ENCODE measurements at regions not wholly inside any gene's neighbourhood (a gene's known extent, or its start where the extent isn't known, plus 50 kb on each side); places are given as distances from the start of the nearest gene placed in this dataset.

DNA sequence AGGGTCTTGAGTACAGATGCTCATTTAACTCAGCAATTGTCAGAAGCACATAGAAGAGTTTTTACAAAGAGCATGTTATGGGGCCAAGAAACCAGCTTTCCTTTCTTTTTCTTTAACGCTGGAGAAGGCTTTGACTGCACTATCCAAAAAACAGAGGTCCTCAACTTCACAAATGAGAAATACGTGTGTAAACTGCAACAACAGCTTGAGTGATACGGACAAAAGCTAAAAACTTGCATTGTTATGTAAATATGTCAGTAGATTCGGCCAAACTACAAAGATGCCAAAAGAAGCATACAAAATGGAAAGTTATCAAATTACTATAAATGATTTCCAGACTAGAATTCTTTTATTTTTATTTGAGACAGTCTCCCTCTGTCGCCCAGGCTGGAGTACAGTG lies 62.4 kb upstream of the C10orf90 start:
- H3K27ac Mint-ChIP-seq: no peak overlapping the region
- Histone ChIP-seq H3K4me1 (ENCODE audit: control insufficient read depth, insufficient read depth, low read length) (peaks cover 4% of the 10 kb centered on the region), H3K4me3 (ENCODE audit: low read length) (no peak overlapping the region), H3K27me3 (ENCODE audit: control insufficient read depth, insufficient read depth, low read length, poor library complexity, severe bottlenecking) (no peaks in the 10 kb centered on the region), H3K27ac (ENCODE audit: low read depth, low read length) (no peak overlapping the region), H3K9ac (ENCODE audit: extremely low read depth, low read length, poor library complexity, severe bottlenecking) (no peak overlapping the region), H3K9me3 (ENCODE audit: control insufficient read depth, low read length) (peaks cover 10% of the 10 kb centered on the region), H3K36me3 (ENCODE audit: control insufficient read depth, insufficient read depth, low read length) (no peaks in the 10 kb centered on the region)
- peaks cover 17% of the 10 kb centered on the region for H3K4me1 Mint-ChIP-seq
- TF ChIP-seq, protein P1, sequence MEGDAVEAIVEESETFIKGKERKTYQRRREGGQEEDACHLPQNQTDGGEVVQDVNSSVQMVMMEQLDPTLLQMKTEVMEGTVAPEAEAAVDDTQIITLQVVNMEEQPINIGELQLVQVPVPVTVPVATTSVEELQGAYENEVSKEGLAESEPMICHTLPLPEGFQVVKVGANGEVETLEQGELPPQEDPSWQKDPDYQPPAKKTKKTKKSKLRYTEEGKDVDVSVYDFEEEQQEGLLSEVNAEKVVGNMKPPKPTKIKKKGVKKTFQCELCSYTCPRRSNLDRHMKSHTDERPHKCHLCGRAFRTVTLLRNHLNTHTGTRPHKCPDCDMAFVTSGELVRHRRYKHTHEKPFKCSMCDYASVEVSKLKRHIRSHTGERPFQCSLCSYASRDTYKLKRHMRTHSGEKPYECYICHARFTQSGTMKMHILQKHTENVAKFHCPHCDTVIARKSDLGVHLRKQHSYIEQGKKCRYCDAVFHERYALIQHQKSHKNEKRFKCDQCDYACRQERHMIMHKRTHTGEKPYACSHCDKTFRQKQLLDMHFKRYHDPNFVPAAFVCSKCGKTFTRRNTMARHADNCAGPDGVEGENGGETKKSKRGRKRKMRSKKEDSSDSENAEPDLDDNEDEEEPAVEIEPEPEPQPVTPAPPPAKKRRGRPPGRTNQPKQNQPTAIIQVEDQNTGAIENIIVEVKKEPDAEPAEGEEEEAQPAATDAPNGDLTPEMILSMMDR (conservative IDR thresholded peaks at IDR 0.05): no peak
- H3K4me3 Mint-ChIP-seq: no peak overlapping the region
- WGBS, 2 experiments (ENCODE audit: insufficient coverage in 1 of 2, insufficient read length in 1 of 2): 94 to 100% methylated on average over 1 to 5 of the region's 5 CpGs
- no peaks in the 10 kb centered on the region for H3K27me3 Mint-ChIP-seq (ENCODE audit: insufficient read depth)
- no peak for DNase-seq
- H3K36me3 Mint-ChIP-seq (ENCODE audit: low read depth): no peaks in the 10 kb centered on the region
- H3K9me3 Mint-ChIP-seq: peaks cover 9% of the 10 kb centered on the region

DNA sequence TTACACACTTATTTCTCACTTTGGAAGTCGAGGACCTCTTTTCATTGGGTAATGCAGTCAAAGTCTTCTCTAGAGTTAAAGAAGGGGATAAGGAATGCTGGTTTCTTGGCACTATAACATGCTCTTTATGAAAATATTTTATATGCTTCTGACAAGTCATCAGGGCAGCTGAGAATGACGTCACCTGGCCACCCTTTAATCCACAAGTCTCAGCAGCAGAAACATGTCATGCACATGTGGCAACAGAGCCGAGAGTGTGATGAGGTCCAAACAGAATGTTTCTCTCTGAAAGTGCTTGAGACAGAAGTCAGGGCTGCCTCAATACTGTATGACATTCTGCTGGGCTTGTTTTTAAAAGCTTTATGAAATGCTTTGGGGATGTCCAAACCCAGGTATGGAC lies 63.5 kb upstream of the C10orf90 start:
- Histone ChIP-seq H3K9me3 (ENCODE audit: control insufficient read depth, low read length) (no peaks in the 10 kb centered on the region), H3K9ac (ENCODE audit: extremely low read depth, low read length, poor library complexity, severe bottlenecking) (no peak overlapping the region), H3K27ac (ENCODE audit: low read depth, low read length) (no peak overlapping the region), H3K4me1 (ENCODE audit: control insufficient read depth, insufficient read depth, low read length) (peaks cover 4% of the 10 kb centered on the region), H3K36me3 (ENCODE audit: control insufficient read depth, insufficient read depth, low read length) (no peaks in the 10 kb centered on the region), H3K4me3 (ENCODE audit: low read length) (no peak overlapping the region), H3K27me3 (ENCODE audit: control insufficient read depth, insufficient read depth, low read length, poor library complexity, severe bottlenecking) (no peaks in the 10 kb centered on the region)
- Mint-ChIP-seq H3K36me3 (ENCODE audit: low read depth) (no peaks in the 10 kb centered on the region), H3K27me3 (ENCODE audit: insufficient read depth) (peaks cover 1% of the 10 kb centered on the region), H3K27ac (no peak overlapping the region), H3K4me1 (peaks cover 13% of the 10 kb centered on the region), H3K9me3 (no peaks in the 10 kb centered on the region), H3K4me3 (no peak overlapping the region)
- TF ChIP-seq, protein P1 (conservative IDR thresholded peaks at IDR 0.05): no peak
- no peak for DNase-seq
- 78 to 100% methylated on average over 1 to 3 of the region's 3 CpGs for whole genome bisulfite sequencing, 2 experiments (ENCODE audit: insufficient coverage in 1 of 2, insufficient read length in 1 of 2)

DNA sequence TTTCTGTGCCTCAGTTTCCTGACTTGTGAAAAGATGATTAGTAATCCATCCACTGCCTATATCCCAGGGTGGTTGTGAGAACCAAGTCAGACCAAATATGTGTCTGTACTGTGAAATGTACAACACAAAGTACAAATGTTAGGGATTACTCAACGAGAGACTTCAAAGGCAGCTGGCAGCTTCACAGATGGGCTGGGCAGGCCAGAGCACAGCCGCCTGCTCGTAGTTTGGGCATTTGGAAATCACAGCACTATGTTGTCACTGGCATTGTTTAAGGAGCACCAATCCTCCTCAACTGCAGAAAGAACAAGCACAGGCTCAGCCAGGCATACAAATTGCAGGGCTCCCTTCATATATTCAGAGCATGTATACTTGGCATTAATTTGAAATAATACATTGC lies 64.5 kb upstream of the C10orf90 start:
- Mint-ChIP-seq H3K4me3 (no peak overlapping the region), H3K27ac (no peak overlapping the region), H3K27me3 (ENCODE audit: insufficient read depth) (peaks cover 4% of the 10 kb centered on the region), H3K9me3 (no peaks in the 10 kb centered on the region), H3K4me1 (peaks cover 4% of the 10 kb centered on the region), H3K36me3 (ENCODE audit: low read depth) (no peaks in the 10 kb centered on the region)
- 94% methylated on average over 2 to 3 of the region's 3 CpGs for WGBS, 2 experiments (ENCODE audit: insufficient coverage in 1 of 2, insufficient read length in 1 of 2)
- Histone ChIP-seq H3K27ac (ENCODE audit: low read depth, low read length) (no peak overlapping the region), H3K4me3 (ENCODE audit: low read length) (no peak overlapping the region), H3K36me3 (ENCODE audit: control insufficient read depth, insufficient read depth, low read length) (no peaks in the 10 kb centered on the region), H3K9me3 (ENCODE audit: control insufficient read depth, low read length) (no peaks in the 10 kb centered on the region), H3K27me3 (ENCODE audit: control insufficient read depth, insufficient read depth, low read length, poor library complexity, severe bottlenecking) (no peaks in the 10 kb centered on the region), H3K4me1 (ENCODE audit: control insufficient read depth, insufficient read depth, low read length) (no peaks in the 10 kb centered on the region), H3K9ac (ENCODE audit: extremely low read depth, low read length, poor library complexity, severe bottlenecking) (no peak overlapping the region)
- TF ChIP-seq, protein P1 (conservative IDR thresholded peaks at IDR 0.05): no peak
- DNase-seq: no peak

All from endodermal cell (in vitro differentiated cells).